GM12892 (cell line): ENCODE measurements at regions not wholly inside any gene's neighbourhood (a gene's known extent, or its start where the extent isn't known, plus 50 kb on each side); places are given as distances from the start of the nearest gene placed in this dataset.

Source experiments
- POLR2A ChIP-seq: IDR thresholded peaks from 2 replicates; pipeline ENCODE4 v1.6.1; 2011; ENCODE audit warnings: low read depth, low read length, control low read depth
- POLR2AphosphoS5 ChIP-seq: IDR thresholded peaks from 2 replicates; pipeline ENCODE4 v1.6.1; 2011; ENCODE audit warnings: low read depth, low read length, control low read depth
- TAF1 ChIP-seq: IDR thresholded peaks from 2 replicates; pipeline ENCODE4 v1.6.1; 2011; ENCODE audit warnings: low read depth, mild to moderate bottlenecking, control low read depth, low read length, borderline replicate concordance

DNA sequence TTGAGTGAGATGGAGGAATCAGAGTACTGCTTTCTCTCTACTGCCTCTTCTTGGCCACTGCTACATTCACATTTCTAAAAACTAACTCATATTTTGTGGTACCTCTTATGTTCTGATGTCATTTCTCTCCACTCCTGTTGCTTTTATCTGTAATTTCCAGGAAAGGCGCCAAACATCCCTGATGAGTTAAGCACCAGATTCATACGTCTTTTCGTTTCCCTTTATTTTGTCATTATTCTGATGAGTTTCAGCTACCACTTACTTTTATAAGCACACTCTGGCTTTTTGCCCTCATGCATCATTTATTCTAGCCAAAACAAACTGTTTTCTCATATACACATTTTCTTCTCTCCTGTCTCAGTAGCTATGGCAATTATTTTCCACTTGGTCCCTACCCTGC is 680.0 kb downstream of the RNF144B start:
- TF ChIP-seq TAF1, result no peak
- no peak for TF ChIP-seq POLR2AphosphoS5
- no peak for TF ChIP-seq POLR2A
